ENCODE measurements at regions not wholly inside any gene's neighbourhood (a gene's known extent, or its start where the extent isn't known, plus 50 kb on each side); places are given as distances from the start of the nearest gene placed in this dataset.

GRCh38 chr7:133140994-133141595 lies 59.2 kb upstream of the CHCHD3 start:
- no peak overlapping the region for H3K27ac ChIP-seq (ENCODE audit: extremely low read length, insufficient read depth, low read length)
- no peaks in the 10 kb centered on the region for H3K79me2 ChIP-seq (ENCODE audit: insufficient read depth, low read length)
- no peaks in the 10 kb centered on the region for H3K4me1 ChIP-seq (ENCODE audit: insufficient read depth, low read length)
- no peak overlapping the region for H2AFZ ChIP-seq (ENCODE audit: low read length)
- H3K4me3 ChIP-seq (replicated peaks in 1 of 3; ENCODE audit: insufficient read depth in 1 of 3, low read depth in 2 of 3, low read length in 3 of 3) = no peak overlapping the region
- no peak for DNase-seq (ENCODE audit: low spot score)
- H3K9me3 ChIP-seq (ENCODE audit: low read length) = no peaks in the 10 kb centered on the region
- H3K36me3 ChIP-seq (replicated peaks in 1 of 2; ENCODE audit: control insufficient read depth in 1 of 2, insufficient read depth in 2 of 2, low read length in 2 of 2) = no peaks in the 10 kb centered on the region
- ATAC-seq = no peak
- ChIA-PET POLR2A (no interaction called here), CTCF (ENCODE audit: low intra/inter-chr PET ratio, low total read pairs) (no interaction called here)
- no peaks in the 10 kb centered on the region for H3K27me3 ChIP-seq (ENCODE audit: control insufficient read depth in 1 of 2, insufficient read depth in 2 of 2, low read length in 2 of 2)
- BruUV-seq (replicated peaks) = no TSS peak
- intact Hi-C loops (cut with micrococcal nuclease; ENCODE audit: unreplicated experiment) = no loop called here
- H3K4me2 ChIP-seq (ENCODE audit: low read depth, low read length) = no peak overlapping the region
- in situ Hi-C loops (cut with HindIII; ENCODE audit: extremely low pct_ligation_motif_present, low pct_unique_long_range_greater_than_20kb) = no loop called here
- no peak overlapping the region for H3K9ac ChIP-seq (ENCODE audit: insufficient read depth, low read depth, low read length)
- 35% methylated on average over 5 of the region's 8 CpGs for WGBS (ENCODE audit: low lambda C conversion rate)
- no peak for FAIRE-seq
- TF ChIP-seq FOSL1 (CRISPR knock-in tag; IDR thresholded peaks at IDR 0.05; ENCODE audit: borderline replicate concordance) (no peak), RELA (CRISPR knock-in tag; IDR thresholded peaks at IDR 0.05) (no peak), ZNF790 (CRISPR knock-in tag; IDR thresholded peaks at IDR 0.05; ENCODE audit: borderline replicate concordance) (no peak), TEF (CRISPR knock-in tag; IDR thresholded peaks at IDR 0.05) (no peak), ZNF414 (CRISPR knock-in tag; IDR thresholded peaks at IDR 0.05) (no peak), ZMAT5 (CRISPR knock-in tag; IDR thresholded peaks at IDR 0.05; ENCODE audit: borderline replicate concordance, low read depth) (no peak), PHF20 (CRISPR knock-in tag; IDR thresholded peaks at IDR 0.05) (no peak), GMEB2 (CRISPR knock-in tag; IDR thresholded peaks at IDR 0.05; ENCODE audit: low read depth) (no peak), MAFF (IDR thresholded peaks at IDR 0.05; ENCODE audit: low read depth, low read length) (no peak), IKZF4 (CRISPR knock-in tag; IDR thresholded peaks at IDR 0.05; ENCODE audit: borderline replicate concordance, low read depth, not compliant biosample characterization) (no peak)
- H4K20me1 ChIP-seq (ENCODE audit: insufficient read depth, low read length) = no peaks in the 10 kb centered on the region

Data from HepG2 (cell line).